NT2/D1 (cell line): ENCODE measurements at regions not wholly inside any gene's neighbourhood (a gene's known extent, or its start where the extent isn't known, plus 50 kb on each side); places are given as distances from the start of the nearest gene placed in this dataset.

Experiments used
- DNase-seq: peaks from one replicate; pipeline ENCODE4 v3.0.0-alpha.2; 2011; ENCODE audit warnings: low read depth, low spot score
- H3K27me3 ChIP-seq: 2 replicates; pipeline ENCODE4 v1.6.0; 2011; ENCODE audit warnings: mild to moderate bottlenecking; ENCODE audit not compliant: insufficient read length, insufficient read depth
- H3K36me3 ChIP-seq: 2 replicates; pipeline ENCODE4 v1.6.1; 2011; ENCODE audit warnings: mild to moderate bottlenecking, low read length, mixed read lengths; ENCODE audit not compliant: insufficient read depth, insufficient read length
- H3K4me1 ChIP-seq: 2 replicates; pipeline ENCODE4 v1.5.1; 2011; ENCODE audit not compliant: insufficient read depth, insufficient read length
- H3K4me3 ChIP-seq: 2 replicates; pipeline ENCODE4 v1.5.1; 2011; ENCODE audit warnings: low read depth; ENCODE audit not compliant: insufficient read length
- H3K9ac ChIP-seq: 2 replicates; pipeline ENCODE4 v1.6.0; 2011; ENCODE audit warnings: low read depth; ENCODE audit not compliant: insufficient read length
- H3K9me3 ChIP-seq: 2 replicates; pipeline ENCODE4 v1.5.1; 2011; ENCODE audit warnings: mild to moderate bottlenecking, low read length; ENCODE audit not compliant: insufficient read depth
- SUZ12 ChIP-seq: IDR thresholded peaks from 2 replicates; pipeline ENCODE4 v1.6.1; 2011; ENCODE audit not compliant: insufficient read length, insufficient read depth; ENCODE audit errors: extremely low read depth
- YY1 ChIP-seq: IDR thresholded peaks from 2 replicates; pipeline ENCODE4 v1.6.1; 2011; ENCODE audit not compliant: insufficient read length, insufficient read depth
- ZNF274 ChIP-seq: IDR thresholded peaks from 2 replicates; pipeline ENCODE4 v1.6.1; 2011; ENCODE audit warnings: mild to moderate bottlenecking, low read depth, low read length

GRCh38 chr12:71000255-71000654 is 79.7 kb upstream of the PTPRR start:
- H3K9me3 ChIP-seq: no peaks in the 10 kb centered on the region
- H3K27me3 ChIP-seq: no peaks in the 10 kb centered on the region
- no peak overlapping the region for H3K4me3 ChIP-seq
- no peak overlapping the region for H3K9ac ChIP-seq
- no peak for DNase-seq
- no peak for TF ChIP-seq SUZ12
- H3K36me3 ChIP-seq: no peaks in the 10 kb centered on the region
- H3K4me1 ChIP-seq: no peaks in the 10 kb centered on the region

GRCh38 chr12:70994217-70994788 is 73.8 kb upstream of the PTPRR start:
- H3K9me3 ChIP-seq: no peaks in the 10 kb centered on the region
- no peak overlapping the region for H3K4me3 ChIP-seq
- no peaks in the 10 kb centered on the region for H3K36me3 ChIP-seq
- no peak for TF ChIP-seq SUZ12
- TF ChIP-seq ZNF274: no peak
- no peak for TF ChIP-seq YY1
- no peak overlapping the region for H3K9ac ChIP-seq
- H3K27me3 ChIP-seq: no peaks in the 10 kb centered on the region
- no peak for DNase-seq
- no peaks in the 10 kb centered on the region for H3K4me1 ChIP-seq

DNA sequence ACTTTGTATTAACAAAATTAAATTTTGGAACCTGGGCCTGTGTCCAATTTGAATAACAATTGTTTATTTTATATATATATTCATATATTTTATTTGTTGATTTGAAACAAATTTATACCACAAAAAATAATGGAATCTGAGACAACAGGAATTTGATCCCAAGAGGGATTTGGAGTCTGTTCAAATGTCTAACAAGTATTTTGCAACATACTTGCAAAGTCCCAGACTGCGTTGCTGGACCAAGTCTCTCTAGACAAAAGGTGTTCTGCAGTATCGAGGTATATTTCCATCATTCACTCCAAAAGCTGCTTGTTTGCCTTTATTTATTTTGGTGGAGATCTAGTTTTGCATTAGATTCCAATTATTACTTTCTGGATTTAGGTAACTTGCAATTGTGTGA is 68.7 kb upstream of the PTPRR start:
- Histone ChIP-seq H3K4me1 (no peaks in the 10 kb centered on the region), H3K9ac (no peak overlapping the region), H3K27me3 (no peaks in the 10 kb centered on the region), H3K9me3 (no peaks in the 10 kb centered on the region), H3K4me3 (no peak overlapping the region), H3K36me3 (no peaks in the 10 kb centered on the region)
- no peak for DNase-seq
- TF ChIP-seq YY1 (no peak), ZNF274 (no peak), SUZ12 (no peak)

DNA sequence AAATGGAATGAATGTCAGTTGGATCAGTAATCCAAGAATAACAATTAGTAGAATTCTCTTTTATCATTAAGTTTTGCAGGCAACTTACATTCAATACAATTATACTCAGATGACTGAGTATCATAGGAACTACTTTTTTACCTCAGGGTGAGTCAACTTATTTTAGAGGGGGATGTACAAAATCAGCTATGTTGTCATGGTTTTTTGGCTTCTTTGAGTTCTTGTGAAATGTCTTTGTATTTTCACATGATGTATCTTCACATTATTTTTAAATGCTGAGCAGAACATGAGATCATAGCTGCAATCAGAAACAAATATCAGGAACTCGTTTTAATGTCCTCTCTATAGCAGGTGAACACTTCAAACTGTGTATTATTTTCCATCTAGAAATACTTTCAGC is 65.3 kb upstream of the PTPRR start:
- H3K4me3 ChIP-seq: no peak overlapping the region
- TF ChIP-seq SUZ12 (no peak), ZNF274 (no peak), YY1 (no peak)
- H3K9ac ChIP-seq: no peak overlapping the region
- no peaks in the 10 kb centered on the region for H3K9me3 ChIP-seq
- H3K4me1 ChIP-seq: no peaks in the 10 kb centered on the region
- no peaks in the 10 kb centered on the region for H3K27me3 ChIP-seq
- DNase-seq: no peak
- H3K36me3 ChIP-seq: no peaks in the 10 kb centered on the region

GRCh38 chr12:70983692-70984091 is 63.2 kb upstream of the PTPRR start:
- no peaks in the 10 kb centered on the region for H3K9me3 ChIP-seq

GRCh38 chr12:70982991-70983390 is 62.5 kb upstream of the PTPRR start:
- DNase-seq: no peak
- H3K27me3 ChIP-seq: no peaks in the 10 kb centered on the region
- no peaks in the 10 kb centered on the region for H3K4me1 ChIP-seq
- no peaks in the 10 kb centered on the region for H3K9me3 ChIP-seq
- TF ChIP-seq YY1 (no peak), ZNF274 (no peak), SUZ12 (no peak)
- no peaks in the 10 kb centered on the region for H3K36me3 ChIP-seq
- H3K9ac ChIP-seq: no peak overlapping the region
- H3K4me3 ChIP-seq: no peak overlapping the region

More at GRCh38 chr12:70983692-70984091, 63.2 kb upstream of the PTPRR start:
- H3K9ac ChIP-seq: no peak overlapping the region
- no peaks in the 10 kb centered on the region for H3K4me1 ChIP-seq
- TF ChIP-seq YY1: no peak
- TF ChIP-seq SUZ12: no peak
- TF ChIP-seq ZNF274: no peak
- H3K36me3 ChIP-seq: no peaks in the 10 kb centered on the region
- no peak overlapping the region for H3K4me3 ChIP-seq
- DNase-seq: peak; percentile 52
- no peaks in the 10 kb centered on the region for H3K27me3 ChIP-seq

DNA sequence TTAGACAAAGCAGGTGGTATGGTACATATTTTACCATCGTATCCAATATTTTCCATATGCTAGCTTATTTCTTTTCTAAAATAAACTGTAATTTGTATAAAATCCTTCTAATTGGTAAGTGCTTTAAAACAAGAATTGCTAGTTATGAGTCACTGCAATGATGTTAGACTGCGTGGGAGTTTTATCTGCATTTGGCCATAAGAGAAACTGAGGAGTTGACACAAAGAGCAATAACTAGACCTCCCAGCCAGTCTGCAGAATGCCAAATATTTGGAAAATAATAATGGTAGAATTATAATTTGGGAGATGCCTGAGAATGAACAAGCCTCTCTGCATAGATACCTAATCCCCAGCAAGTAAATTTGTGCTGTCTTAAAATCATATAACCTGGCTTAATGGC is 61.7 kb upstream of the PTPRR start:
- Histone ChIP-seq H3K9me3 (no peaks in the 10 kb centered on the region), H3K9ac (no peak overlapping the region), H3K36me3 (no peaks in the 10 kb centered on the region), H3K27me3 (no peaks in the 10 kb centered on the region), H3K4me1 (no peaks in the 10 kb centered on the region), H3K4me3 (no peak overlapping the region)
- TF ChIP-seq YY1 (no peak), SUZ12 (no peak), ZNF274 (no peak)
- no peak for DNase-seq
